GM18511 (cell line): ENCODE measurements at regions not wholly inside any gene's neighbourhood (a gene's known extent, or its start where the extent isn't known, plus 50 kb on each side); places are given as distances from the start of the nearest gene placed in this dataset.
A peak's percentile ranks its signal among the peaks of the same experiment; 100 is the strongest.
"Not testable (repeated sequence)": the region's sequence is repeated elsewhere in the genome, so short reads cannot be mapped to it uniquely, and the experiment has no call there.

Source experiments
- ATAC-seq: cut with Tn5 transposase; IDR thresholded peaks from one replicate; pipeline ENCODE4 v1.9.1; 2021; ENCODE audit warnings: mild to moderate bottlenecking, moderate library complexity; ENCODE audit not compliant: unreplicated experiment

- ATAC-seq, result not testable (repeated sequence)
Observed at GRCh38 chr13:18248533-18249240, 932.9 kb downstream of the TUBA3C start.

DNA sequence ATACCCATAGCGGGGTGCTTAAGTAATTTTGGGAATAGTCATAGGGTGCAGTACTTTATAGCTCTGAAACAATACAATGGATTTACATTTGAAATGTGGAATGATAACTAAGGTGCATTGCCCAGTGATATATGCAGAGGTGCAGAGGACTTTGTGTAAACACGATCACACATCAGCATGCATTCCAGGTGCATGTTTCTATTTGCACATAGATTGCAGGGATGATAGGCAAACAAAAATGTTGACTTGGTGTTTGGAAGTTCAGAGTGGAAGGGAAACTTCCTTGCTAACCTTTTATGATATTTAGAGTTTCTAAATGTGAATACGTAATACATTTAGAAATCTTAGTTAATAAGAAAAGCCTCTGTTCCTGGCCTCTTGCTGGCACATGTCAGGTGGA lies 941.5 kb downstream of the TUBA3C start:
- not testable (repeated sequence) for ATAC-seq

DNA sequence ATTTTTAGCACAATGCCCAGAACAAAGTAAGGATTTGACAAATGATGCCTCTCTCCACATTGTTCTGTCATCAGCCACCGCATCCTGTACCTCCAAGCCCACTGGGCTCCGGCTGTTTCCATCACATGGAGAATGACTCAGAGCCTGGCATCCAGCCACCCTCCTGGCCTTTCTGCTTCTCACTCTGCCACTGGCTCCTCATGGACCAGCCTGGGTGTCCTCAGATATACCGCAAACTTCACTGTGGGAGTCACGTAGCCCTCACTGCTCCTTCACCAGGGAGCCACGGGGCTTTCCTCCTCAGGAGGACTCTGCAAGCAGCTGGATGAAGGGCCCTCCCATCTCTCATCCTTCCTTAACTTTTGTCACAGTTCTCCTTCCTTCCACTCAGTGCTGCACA lies 943.0 kb downstream of the TUBA3C start:
- ATAC-seq, result not testable (repeated sequence)

DNA sequence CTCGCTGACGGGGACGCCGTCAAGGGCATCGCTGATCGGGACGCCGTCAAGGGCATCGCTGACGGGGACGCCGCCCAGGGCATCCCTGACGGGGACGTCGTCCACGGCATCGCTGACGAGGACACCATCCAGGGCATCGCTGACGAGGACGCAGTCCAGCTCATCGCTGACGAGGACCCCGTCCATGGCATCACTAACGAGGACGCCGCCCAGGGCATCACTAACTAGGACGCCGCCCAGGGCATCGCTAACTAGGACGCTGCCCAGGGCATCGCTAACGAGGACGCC lies 945.2 kb downstream of the TUBA3C start:
- no peak for ATAC-seq

GRCh38 chr13:18235756-18236527 lies 945.7 kb downstream of the TUBA3C start:
- no peak for ATAC-seq

DNA sequence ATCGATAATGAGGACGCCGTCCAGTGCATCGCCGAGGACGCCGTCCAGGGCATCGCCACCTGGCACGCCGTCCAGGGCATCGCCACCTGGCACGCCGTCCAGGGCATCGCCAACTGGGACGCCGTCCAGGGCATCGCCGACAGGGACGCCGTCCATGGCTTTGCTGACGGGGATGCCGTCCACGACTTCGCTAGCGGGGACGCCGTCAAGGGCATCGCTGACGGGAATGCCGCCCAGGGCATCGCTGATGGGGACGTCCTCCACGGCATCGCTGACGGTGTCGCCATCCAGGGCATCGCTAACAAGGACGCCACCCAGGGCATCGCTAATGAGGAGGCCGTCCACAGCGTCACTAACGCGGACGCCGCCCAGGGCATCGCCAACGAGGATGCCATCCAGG lies 946.5 kb downstream of the TUBA3C start:
- ATAC-seq, result no peak

GRCh38 chr13:18234451-18234850 lies 947.2 kb downstream of the TUBA3C start:
- ATAC-seq, result not testable (repeated sequence)

DNA sequence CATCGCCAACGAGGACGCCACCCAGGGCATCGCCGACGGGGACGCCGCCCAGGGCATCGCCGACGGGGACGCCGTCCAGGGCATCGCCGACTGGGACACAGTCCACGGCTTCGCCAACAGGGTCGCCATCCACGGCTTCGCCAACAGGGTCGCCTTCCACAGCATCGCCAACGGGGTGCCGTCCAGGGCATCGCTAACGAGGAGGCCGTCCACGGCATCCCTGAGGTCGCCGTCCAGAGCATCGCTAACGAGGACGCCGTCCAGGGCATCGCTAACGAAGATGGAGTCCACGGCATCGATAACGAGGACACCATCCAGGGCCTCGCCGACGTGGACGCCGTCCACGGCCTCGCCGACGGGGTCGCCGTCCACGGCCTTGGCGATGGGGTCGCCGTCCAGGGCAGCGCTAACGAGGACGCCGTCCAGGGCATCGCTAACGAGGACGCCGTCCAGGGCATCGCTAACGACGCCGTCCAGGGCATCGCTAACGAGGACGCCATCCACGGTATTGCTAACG lies 947.8 kb downstream of the TUBA3C start:
- ATAC-seq, result no peak

- no peak for ATAC-seq
Observed at GRCh38 chr13:18232994-18233782, 948.4 kb downstream of the TUBA3C start.

DNA sequence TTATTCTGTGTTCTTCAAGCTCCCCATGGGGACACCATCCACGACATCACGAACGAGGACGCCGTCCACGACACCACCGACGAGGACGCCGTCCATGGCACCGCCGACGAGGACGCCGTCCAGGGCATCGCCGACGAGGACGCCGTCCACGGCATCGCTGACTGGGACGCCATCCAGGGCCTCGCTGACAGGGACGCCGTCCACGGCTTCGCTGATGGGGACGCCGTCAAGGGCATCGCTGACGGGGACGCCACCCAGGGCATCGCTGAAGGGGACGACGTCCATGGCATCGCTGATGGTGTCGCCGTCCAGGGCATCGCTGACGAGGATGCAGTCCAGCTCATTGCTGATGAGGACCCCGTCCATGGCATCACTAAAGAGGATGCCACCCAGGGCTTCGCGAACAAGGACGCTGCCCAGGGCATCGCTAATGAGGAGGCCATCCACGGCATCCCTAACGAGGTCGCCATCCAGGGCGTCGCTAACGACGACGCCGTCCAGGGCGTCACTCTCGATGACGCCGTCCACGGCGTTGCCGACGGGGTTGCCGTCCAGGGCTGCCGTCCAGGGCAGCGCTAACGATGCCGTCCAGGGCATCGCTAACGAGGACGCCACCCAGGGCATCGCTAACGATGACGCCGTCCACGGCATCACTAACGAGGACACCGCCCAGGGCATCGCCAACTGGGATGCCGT lies 949.2 kb downstream of the TUBA3C start:
- ATAC-seq, result no peak

DNA sequence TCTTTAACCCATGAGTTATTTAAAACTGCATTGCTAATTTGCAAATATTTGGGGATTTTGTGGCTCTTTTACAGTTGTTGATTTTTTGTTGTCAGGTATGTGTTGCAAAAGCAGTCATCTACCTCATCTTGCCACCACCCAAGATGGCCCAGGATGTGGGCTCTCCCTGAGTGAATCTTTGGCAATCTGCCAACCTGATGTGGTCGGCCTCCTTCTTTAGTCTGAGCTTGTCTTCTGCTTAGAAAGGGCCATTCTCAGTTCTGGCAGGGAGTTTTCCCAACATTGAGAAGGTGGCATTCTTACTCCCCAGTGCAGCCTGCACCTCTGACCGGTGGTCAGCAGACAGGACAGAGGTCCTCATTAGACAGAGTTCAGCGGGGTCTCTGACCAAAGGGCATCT lies 957.2 kb downstream of the TUBA3C start:
- ATAC-seq, result not testable (repeated sequence)

GRCh38 chr13:18214689-18215088 lies 966.9 kb downstream of the TUBA3C start:
- not testable (repeated sequence) for ATAC-seq

DNA sequence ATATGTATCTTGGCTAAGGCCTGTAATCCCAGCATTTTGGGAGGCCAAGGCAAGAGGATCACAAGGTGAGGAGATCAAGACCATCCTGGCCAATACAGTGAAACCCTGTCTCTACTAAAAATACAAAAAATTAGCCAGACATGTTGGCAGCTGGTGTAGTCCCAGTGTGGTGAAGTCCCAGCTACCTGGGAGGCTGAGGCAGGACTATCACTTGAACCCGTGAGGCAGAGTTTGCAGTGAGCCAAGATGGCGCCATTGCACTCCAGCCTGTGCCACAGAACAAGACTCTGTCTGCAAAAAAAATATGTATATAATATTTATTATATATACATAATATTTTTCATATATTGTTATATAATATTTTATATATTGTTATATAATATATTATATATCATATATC lies 968.1 kb downstream of the TUBA3C start:
- ATAC-seq, result not testable (repeated sequence)

DNA sequence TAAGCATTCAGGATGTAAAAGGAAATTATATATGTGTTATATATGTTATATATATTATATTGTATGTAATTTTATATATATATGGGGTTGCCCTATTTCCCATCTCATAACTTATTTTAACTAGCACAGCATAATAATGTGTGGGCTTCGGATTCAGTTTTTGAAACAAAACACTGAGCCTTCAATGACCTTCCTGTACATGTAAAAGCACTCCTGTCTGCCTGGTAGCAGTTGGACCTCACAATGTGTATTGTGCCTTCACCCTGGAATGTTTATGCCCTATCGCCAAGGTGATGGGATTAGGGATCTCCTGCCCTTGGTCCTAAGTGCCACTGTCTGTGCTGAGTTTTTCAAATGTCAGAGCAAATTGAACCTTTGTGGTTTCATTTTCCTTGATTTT lies 968.8 kb downstream of the TUBA3C start:
- ATAC-seq, result no peak

GRCh38 chr13:18211752-18212560 lies 969.7 kb downstream of the TUBA3C start:
- peak; percentile 80 for ATAC-seq

- not testable (repeated sequence) for ATAC-seq
Observed at GRCh38 chr13:18204614-18205178, 976.9 kb downstream of the TUBA3C start.

DNA sequence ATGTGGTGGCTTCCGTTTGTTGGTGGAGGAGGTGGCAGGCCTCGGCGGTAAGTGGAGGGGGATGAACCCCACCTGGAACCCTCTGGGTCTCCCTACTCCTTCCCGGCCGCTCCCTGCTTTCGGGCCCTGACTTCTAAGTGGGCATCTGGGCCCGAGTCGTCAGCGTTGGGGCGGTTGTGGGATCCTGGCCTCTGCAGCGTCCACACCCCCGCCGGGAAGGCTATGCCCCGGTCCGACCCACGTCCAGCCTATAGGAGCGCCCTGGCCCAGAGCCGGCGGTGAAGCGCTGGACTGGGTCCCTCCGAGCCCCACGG lies 986.3 kb downstream of the TUBA3C start:
- not testable (repeated sequence) for ATAC-seq

DNA sequence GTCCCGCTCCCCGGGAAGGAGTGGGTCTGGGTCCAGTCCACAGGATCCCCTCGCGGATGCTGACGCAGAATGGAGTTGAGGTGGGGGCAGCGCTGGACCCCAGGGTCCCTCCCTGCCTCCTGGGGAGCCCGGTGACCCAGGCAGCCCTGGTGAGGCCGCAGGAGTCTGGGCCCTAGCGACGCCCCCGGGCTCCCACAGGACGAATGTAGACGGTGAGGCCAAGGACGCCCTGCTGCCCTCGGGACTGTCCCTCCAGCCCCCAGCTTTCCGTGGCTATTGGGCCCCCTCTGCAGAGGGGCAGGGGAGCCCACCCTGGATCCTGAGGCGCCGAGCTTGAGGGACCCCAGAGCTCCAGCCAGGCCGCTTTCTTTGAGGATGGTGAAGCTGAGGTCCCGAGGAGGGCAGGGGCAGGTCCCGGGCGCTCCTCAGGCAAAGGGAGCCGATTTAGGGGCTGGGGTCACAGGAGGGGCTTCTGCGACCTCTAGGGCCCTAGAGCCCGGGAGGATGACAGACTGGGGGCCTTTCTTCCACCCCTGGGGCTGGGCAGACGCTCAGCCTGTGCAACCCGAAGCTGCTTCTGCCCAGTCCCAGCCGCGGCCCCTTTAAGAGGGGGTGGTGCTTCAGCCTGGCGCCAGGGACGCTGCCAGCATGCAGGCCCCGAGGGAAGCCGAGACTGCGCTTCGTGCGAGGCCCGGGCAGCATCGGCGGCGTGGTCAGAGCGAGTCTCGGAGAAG lies 986.8 kb downstream of the TUBA3C start:
- ATAC-seq, result not testable (repeated sequence)

- not testable (repeated sequence) for ATAC-seq
Observed at GRCh38 chr13:18194104-18194503, 987.5 kb downstream of the TUBA3C start.
